T-helper 2 cell treated with Interferon-gamma antibody and Interleukin-4, amounts not matched to agents 100 ng/mL and 5 ng/mL, for 36 hours (primary cell): ENCODE measurements at regions not wholly inside any gene's neighbourhood (a gene's known extent, or its start where the extent isn't known, plus 50 kb on each side); places are given as distances from the start of the nearest gene placed in this dataset.
"Not testable (repeated sequence)": the region's sequence is repeated elsewhere in the genome, so short reads cannot be mapped to it uniquely, and the experiment has no call there.

ENCODE experiments used
- intact Hi-C: fragments of 100-400 bp; cut with micrococcal nuclease; formaldehyde crosslinking; loops from one replicate; pipeline ENCODE4 v1.15.1; 2023

DNA sequence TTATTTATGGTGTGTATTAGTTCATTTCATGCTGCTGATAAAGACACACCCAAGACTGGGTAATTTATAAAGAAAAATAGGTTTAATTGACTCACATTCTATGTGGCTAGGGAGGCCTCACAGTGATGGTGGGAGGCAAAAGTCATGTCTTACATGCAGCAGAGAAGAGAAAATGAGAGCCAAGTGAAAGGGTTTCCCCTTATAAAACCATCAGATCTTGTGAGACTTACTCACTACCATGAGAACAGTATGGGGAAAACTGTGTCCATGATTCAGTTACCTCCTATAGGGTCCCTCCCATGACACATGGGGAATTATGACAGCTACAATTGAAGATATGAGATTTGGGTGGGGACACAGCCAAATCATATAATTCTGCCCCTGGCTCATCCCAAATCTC lies 150.0 kb upstream of the AHI1 start:
- intact Hi-C loops = no loop called here

DNA sequence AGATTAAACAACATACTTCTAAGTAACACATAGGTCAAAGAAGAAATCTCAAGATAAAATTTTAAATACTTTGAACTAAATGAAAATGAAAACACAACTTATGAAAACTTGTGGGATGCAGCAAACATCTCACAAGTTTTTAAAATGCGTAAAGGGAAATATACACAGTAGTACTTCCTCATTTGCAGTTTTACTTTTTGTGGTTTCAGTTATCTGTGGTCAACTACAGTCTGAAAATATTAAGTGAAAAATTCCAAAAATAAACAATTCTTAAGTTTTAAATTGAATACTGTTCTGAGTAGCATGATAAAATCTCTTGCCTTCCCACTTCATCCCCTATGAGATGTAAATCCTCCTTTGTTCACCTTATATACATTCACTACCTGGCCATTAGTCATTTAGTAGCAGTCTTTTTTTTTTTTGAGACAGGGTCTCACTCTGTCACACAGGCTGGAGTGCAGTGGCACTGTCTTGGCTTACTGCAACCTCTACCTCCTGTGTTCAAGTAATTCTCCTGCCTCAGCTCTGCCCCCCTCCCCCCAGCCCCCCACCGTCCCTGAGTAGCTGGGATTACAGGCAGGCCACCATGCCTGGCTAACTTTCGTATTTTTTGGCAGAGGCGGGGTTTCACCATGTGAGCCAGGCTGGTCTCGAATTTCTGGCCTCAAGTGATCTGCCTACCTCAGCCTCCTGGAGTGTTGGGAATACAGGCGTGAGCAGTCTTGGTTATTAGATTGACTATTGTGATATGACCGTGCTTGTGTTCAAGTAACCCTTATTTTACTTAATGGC lies 154.6 kb upstream of the AHI1 start:
- intact Hi-C loops = no loop called here

GRCh38 chr6:135655055-135655454 lies 157.5 kb upstream of the AHI1 start:
- intact Hi-C loops = no loop called here

- intact Hi-C loops = no loop called here
These were observed 159.7 kb upstream of the AHI1 start for GRCh38 chr6:135657207-135657606.

DNA sequence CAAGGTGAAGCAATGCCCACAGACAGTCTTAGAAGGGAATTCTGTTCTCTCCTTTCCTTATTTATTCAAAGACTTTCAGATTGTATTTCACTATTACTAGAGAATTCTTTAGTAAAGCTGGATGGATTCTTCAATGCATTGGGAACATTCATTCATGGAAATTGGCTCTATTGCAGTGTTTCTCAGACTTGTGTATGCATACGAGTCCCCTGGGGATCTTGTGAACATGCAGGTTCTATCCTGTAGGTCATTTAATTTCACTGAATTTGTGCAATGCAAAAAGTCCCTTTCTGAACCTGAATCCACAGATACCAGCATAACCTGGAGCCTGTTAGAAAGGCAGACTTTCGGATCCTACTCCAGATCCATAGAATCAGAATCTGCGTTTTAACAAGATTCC lies 160.9 kb upstream of the AHI1 start:
- intact Hi-C loops = no loop called here

GRCh38 chr6:135658916-135659315 lies 161.4 kb upstream of the AHI1 start:
- intact Hi-C loops = no loop called here

- intact Hi-C loops = no loop called here
These were observed 167.0 kb upstream of the AHI1 start for GRCh38 chr6:135664527-135664926.

GRCh38 chr6:135665935-135666334 lies 168.4 kb upstream of the AHI1 start:
- intact Hi-C loops = no loop called here

DNA sequence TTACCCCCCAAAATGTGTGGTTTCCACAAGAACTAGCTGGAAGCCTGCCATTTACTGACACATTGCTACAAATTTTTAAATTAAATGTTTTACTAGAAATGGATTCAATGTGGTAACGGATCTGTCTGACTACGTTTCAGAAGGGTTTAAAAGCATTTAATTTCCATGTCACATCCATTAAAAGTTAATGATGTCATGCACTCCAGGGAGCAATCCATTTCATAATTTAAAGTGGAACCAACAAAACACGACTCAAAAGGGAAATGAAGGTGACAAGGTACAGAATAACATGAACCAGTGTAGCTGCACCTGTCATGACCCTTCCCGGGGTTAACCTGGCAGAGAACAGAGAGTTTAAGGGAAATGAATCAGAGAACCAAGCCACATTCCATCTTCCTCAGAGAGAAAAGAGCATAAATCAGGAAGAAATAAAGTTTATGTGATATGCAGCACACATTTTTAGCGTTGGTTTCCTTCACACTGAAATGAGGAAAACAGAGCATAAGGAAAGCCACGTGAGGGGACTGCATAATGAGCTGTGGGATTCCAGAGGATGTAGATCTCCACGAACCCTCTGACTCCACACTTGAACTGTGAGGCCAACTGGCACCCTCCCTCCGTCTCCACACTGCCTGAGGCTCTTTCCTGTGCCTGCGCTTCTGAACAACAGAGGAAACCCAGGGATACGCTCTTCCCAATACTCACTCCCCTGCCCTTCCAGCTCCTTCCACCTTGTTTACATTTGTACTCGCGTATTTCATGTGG lies 170.3 kb upstream of the AHI1 start:
- intact Hi-C loops = no loop called here

GRCh38 chr6:135672256-135672655 lies 174.7 kb upstream of the AHI1 start:
- intact Hi-C loops = no loop called here

GRCh38 chr6:135673501-135674309 lies 176.2 kb upstream of the AHI1 start:
- intact Hi-C loops = loop anchor here (2.0 kb wide), 1 partner anchor 137 kb away; no protein-coding TSS in a partner anchor

DNA sequence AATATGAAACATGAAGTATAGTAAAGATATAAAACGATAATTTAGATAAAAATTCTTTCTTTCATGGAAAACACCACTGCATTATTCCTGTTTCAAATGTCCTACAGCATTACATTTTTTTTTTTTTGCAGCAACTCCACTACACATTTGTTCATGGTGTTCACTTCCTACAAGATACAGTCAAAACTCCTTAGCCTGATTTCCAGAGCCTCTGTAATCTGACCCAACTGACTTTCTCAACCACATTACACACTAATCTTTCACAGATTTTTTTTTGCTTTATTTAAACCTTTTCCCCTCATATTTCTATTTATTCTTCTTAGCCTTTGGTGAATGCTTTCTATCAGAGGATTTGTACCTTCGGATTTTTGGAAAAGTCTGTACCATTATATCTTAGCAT lies 176.5 kb upstream of the PDE7B start:
- intact Hi-C loops = loop anchor here (2.0 kb wide), 1 partner anchor 138 kb away; no protein-coding TSS in a partner anchor

- intact Hi-C loops = loop anchor here (1.0 to 2.0 kb wide), 3 partner anchors 139 to 551 kb away; no protein-coding TSS in a partner anchor
These were observed 175.6 kb upstream of the PDE7B start for GRCh38 chr6:135675862-135676261.

- intact Hi-C loops = no loop called here
These were observed 170.3 kb upstream of the PDE7B start for GRCh38 chr6:135680964-135681913.

DNA sequence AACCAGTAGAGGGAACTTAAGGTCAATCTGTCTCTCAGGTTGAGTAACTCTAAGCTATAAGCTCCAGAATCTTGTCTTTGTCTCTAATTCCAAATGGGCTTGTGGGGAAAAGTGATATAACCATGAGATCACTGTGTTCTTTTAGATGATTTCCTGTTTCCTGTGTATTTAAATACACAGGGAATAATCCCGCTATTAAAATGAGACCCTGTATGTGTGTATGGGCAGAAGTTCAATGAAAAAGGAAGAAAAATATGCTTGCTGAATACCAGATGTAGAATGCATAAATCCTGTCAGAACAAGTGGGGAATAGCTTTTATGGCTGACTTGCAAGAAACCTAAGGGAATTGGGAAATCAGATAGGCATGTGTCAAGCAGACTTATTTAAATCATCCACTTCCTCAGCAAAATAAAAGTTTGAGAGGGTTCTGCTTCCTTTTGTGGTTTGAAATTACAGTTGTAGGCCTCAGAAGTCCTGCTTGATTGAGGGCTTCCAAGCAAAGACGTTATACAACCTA lies 164.7 kb upstream of the PDE7B start:
- intact Hi-C loops = no loop called here

- intact Hi-C loops = not testable (repeated sequence)
These were observed 163.0 kb upstream of the PDE7B start for GRCh38 chr6:135688476-135688875.

DNA sequence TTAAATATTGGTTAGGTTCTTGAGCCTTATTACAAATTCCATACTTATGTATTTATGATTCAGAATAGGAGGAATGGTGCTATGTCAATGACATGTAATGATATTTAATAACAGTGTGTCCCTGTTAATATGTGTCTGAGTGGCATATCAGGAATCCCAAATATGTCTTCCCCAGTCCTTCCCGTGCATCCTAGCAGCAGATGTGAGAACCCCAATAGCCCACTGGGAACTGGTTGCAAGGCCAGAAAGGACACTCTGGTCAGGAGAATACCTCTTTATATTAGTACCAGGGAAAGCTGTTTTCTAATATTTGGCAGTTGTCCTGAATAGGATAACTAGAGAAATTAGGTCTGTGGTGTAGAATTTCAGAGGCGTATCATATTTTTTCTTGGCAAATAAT lies 159.1 kb upstream of the PDE7B start:
- intact Hi-C loops = no loop called here

- intact Hi-C loops = no loop called here
These were observed 157.6 kb upstream of the PDE7B start for GRCh38 chr6:135693811-135694370.

GRCh38 chr6:135699705-135700104 lies 151.8 kb upstream of the PDE7B start:
- intact Hi-C loops = no loop called here

DNA sequence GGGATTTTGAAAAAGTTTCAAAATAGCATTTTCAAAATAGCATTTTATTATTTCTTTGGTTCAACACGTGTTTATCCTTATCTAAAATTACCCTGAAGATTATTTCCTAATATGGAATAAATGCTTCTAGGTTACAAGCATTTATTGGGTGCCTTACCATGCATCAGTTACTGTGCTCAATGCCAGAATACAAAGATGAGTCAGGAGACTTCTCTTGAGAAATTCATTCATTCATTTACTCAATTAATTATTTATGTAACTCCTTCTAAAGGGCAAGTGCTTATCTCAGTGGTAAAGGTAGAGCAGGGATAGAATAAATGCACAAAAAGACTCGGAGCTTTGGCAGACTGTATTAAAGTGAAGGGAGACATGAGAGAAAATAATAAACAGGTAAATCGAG lies 150.1 kb upstream of the PDE7B start:
- intact Hi-C loops = no loop called here
